ENCODE measurements at regions not wholly inside any gene's neighbourhood (a gene's known extent, or its start where the extent isn't known, plus 50 kb on each side); places are given as distances from the start of the nearest gene placed in this dataset.

DNA sequence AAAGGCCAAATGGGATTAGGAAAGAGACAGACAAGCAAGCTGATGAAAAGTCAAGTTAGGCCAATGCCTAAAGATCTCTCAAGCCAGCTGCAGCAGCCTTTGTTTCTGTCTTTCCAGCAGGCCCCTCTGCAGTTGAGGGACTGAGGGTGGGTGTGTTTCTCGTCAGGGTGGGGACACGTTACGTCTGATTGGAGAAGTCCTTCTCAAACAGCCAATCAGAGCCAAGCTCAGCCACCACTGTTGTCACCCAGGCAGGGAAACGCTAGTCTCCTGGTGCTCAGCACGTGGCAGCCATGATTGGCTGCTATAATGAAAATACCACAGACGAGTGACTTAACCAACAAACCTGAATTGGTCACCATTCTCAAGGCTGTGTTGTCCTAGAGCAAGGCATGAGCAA lies 177.1 kb upstream of the LCORL start (continued):
- TF ChIP-seq ZNF646 (CRISPR knock-in tag; IDR thresholded peaks at IDR 0.05) (no peak), RFXANK (CRISPR knock-in tag; IDR thresholded peaks at IDR 0.05) (no peak), MYC (CRISPR knock-in tag; IDR thresholded peaks at IDR 0.05; ENCODE audit: borderline replicate concordance) (no peak)
- TF ChIP-seq, protein P1, sequence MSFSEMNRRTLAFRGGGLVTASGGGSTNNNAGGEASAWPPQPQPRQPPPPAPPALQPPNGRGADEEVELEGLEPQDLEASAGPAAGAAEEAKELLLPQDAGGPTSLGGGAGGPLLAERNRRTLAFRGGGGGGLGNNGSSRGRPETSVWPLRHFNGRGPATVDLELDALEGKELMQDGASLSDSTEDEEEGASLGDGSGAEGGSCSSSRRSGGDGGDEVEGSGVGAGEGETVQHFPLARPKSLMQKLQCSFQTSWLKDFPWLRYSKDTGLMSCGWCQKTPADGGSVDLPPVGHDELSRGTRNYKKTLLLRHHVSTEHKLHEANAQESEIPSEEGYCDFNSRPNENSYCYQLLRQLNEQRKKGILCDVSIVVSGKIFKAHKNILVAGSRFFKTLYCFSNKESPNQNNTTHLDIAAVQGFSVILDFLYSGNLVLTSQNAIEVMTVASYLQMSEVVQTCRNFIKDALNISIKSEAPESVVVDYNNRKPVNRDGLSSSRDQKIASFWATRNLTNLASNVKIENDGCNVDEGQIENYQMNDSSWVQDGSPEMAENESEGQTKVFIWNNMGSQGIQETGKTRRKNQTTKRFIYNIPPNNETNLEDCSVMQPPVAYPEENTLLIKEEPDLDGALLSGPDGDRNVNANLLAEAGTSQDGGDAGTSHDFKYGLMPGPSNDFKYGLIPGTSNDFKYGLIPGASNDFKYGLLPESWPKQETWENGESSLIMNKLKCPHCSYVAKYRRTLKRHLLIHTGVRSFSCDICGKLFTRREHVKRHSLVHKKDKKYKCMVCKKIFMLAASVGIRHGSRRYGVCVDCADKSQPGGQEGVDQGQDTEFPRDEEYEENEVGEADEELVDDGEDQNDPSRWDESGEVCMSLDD (CRISPR knock-in tag; IDR thresholded peaks at IDR 0.05; ENCODE audit: borderline replicate concordance) = no peak

DNA sequence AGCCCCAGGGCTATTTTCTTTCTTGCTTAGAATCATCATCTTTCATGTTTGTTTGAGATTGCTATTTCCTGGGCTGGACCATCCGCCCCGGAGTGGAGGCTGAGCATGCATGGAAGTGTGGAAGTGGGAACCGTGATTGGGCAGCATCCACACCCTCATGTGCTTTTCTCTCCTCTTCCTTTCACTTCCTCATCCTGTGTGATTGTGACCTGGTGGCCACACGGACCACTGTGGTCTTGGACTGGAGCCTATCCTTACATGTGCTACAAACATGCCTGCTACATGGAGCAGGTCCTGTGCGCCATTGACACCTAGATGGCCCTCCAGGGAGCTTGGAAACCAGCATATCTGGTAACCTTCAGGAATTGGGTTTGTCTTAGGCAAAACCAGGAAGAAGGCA lies 175.9 kb upstream of the LCORL start:
- Histone ChIP-seq H3K9ac (ENCODE audit: insufficient read depth, low read depth, low read length) (no peak overlapping the region), H3K4me3 (replicated peaks in 1 of 3; ENCODE audit: insufficient read depth in 1 of 3, low read depth in 2 of 3, low read length in 3 of 3) (no peak overlapping the region), H3K36me3 (replicated peaks in 1 of 2; ENCODE audit: control insufficient read depth in 1 of 2, insufficient read depth in 2 of 2, low read length in 2 of 2) (no peaks in the 10 kb centered on the region), H3K79me2 (ENCODE audit: insufficient read depth, low read length) (no peaks in the 10 kb centered on the region), H3K4me2 (ENCODE audit: low read depth, low read length) (no peak overlapping the region), H4K20me1 (ENCODE audit: insufficient read depth, low read length) (no peaks in the 10 kb centered on the region), H2AFZ (ENCODE audit: low read length) (no peak overlapping the region), H3K9me3 (ENCODE audit: low read length) (no peaks in the 10 kb centered on the region), H3K27me3 (ENCODE audit: control insufficient read depth in 1 of 2, insufficient read depth in 2 of 2, low read length in 2 of 2) (no peaks in the 10 kb centered on the region), H3K27ac (ENCODE audit: extremely low read length, insufficient read depth, low read length) (no peak overlapping the region), H3K4me1 (ENCODE audit: insufficient read depth, low read length) (no peaks in the 10 kb centered on the region)
- FAIRE-seq = no peak
- ChIA-PET CTCF (ENCODE audit: low intra/inter-chr PET ratio, low total read pairs) (no interaction called here), POLR2A (no interaction called here)
- TF ChIP-seq TOE1 (CRISPR knock-in tag; IDR thresholded peaks at IDR 0.05) (no peak), BRF2 (CRISPR knock-in tag; IDR thresholded peaks at IDR 0.05) (no peak), ZNF264 (CRISPR knock-in tag; IDR thresholded peaks at IDR 0.05) (no peak), STAG1 (CRISPR knock-in tag; IDR thresholded peaks at IDR 0.05) (no peak)
- 28% methylated on average over 5 of the region's 5 CpGs for WGBS (ENCODE audit: low lambda C conversion rate)
- ATAC-seq = no peak
- in situ Hi-C loops (cut with HindIII; ENCODE audit: extremely low pct_ligation_motif_present, low pct_unique_long_range_greater_than_20kb) = no loop called here
- intact Hi-C loops (cut with micrococcal nuclease; ENCODE audit: unreplicated experiment) = no loop called here
- DNase-seq (ENCODE audit: low spot score) = no peak
- BruUV-seq (replicated peaks) = no TSS peak

All from HepG2 (cell line).